RWPE2 (cell line): ENCODE measurements at regions not wholly inside any gene's neighbourhood (a gene's known extent, or its start where the extent isn't known, plus 50 kb on each side); places are given as distances from the start of the nearest gene placed in this dataset.

Experiments
- ATAC-seq: fragments of 200-7000 bp; cut with Tn5 transposase; 3 replicates; pipeline ENCODE4 v1.9.1; 2021; ENCODE audit warnings: low read depth
- DNase-seq: peaks from one replicate; pipeline ENCODE4 v3.0.0-alpha.2; 2020; ENCODE audit warnings: low spot score
- H3K27ac ChIP-seq: fragments of 450-650 bp; 2 replicates; pipeline ENCODE4 v1.5.1; 2017; ENCODE audit warnings: mild to moderate bottlenecking; ENCODE audit not compliant: poor library complexity, severe bottlenecking
- H3K27me3 ChIP-seq: fragments of 250-450 bp; sonication (Bioruptor Pico); 2 replicates; pipeline ENCODE4 v1.5.1; 2021; ENCODE audit warnings: mild to moderate bottlenecking, moderate library complexity; ENCODE audit not compliant: insufficient read depth, poor library complexity, severe bottlenecking
- H3K36me3 ChIP-seq: fragments of 250-450 bp; sonication (Bioruptor Pico); 2 replicates; pipeline ENCODE4 v1.5.1; 2020; ENCODE audit warnings: low read depth, mild to moderate bottlenecking, moderate library complexity
- H3K4me1 ChIP-seq: fragments of 250-450 bp; sonication (Bioruptor Pico); 2 replicates; pipeline ENCODE4 v1.5.1; 2021; ENCODE audit warnings: mild to moderate bottlenecking, moderate library complexity; ENCODE audit not compliant: insufficient read depth, poor library complexity, severe bottlenecking
- H3K4me3 ChIP-seq: fragments of 250-450 bp; sonication (Bioruptor Pico); 2 replicates; pipeline ENCODE4 v1.5.1; 2021; ENCODE audit warnings: mild to moderate bottlenecking, moderate library complexity; ENCODE audit not compliant: severe bottlenecking
- H3K9me3 ChIP-seq: fragments of 250-450 bp; sonication (Bioruptor Pico); 2 replicates; pipeline ENCODE4 v1.5.1; 2021; ENCODE audit warnings: mild to moderate bottlenecking, moderate library complexity; ENCODE audit not compliant: severe bottlenecking
- TF ChIP-seq, protein P1 (sequence below): fragments of 450-650 bp; IDR thresholded peaks from one replicate; pipeline ENCODE4 v1.5.1; 2017; ENCODE audit warnings: mild to moderate bottlenecking, moderate library complexity; ENCODE audit not compliant: poor library complexity, severe bottlenecking

- TF ChIP-seq, protein P1, sequence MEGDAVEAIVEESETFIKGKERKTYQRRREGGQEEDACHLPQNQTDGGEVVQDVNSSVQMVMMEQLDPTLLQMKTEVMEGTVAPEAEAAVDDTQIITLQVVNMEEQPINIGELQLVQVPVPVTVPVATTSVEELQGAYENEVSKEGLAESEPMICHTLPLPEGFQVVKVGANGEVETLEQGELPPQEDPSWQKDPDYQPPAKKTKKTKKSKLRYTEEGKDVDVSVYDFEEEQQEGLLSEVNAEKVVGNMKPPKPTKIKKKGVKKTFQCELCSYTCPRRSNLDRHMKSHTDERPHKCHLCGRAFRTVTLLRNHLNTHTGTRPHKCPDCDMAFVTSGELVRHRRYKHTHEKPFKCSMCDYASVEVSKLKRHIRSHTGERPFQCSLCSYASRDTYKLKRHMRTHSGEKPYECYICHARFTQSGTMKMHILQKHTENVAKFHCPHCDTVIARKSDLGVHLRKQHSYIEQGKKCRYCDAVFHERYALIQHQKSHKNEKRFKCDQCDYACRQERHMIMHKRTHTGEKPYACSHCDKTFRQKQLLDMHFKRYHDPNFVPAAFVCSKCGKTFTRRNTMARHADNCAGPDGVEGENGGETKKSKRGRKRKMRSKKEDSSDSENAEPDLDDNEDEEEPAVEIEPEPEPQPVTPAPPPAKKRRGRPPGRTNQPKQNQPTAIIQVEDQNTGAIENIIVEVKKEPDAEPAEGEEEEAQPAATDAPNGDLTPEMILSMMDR: no peak
- Histone ChIP-seq H3K4me1 (peaks cover 4% of the 10 kb centered on the region), H3K4me3 (no peak overlapping the region), H3K36me3 (no peaks in the 10 kb centered on the region), H3K27ac (no peak overlapping the region), H3K9me3 (no peaks in the 10 kb centered on the region), H3K27me3 (no peaks in the 10 kb centered on the region)
- no peak for DNase-seq
- no peak for ATAC-seq
Observed at GRCh38 chr7:152986376-152986775, 226.8 kb downstream of the ACTR3B start.

DNA sequence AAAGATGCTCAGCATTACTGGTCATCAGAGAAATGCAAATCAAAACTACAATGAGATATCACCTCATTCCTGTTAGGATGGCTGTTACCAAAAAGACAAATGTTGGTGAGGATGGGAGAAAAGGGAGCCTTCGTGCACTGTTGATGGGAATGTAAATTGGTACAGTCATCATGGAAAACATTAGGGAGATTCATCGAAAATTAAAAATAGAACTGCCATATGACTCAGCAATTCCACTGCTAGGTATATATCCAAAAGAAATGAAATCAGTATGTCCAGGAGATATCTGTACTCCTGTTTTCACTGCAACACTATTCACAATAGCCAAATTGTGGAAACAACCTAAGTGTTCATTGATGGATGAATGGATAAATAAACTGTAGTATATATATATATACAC, 228.1 kb downstream of the ACTR3B start:
- TF ChIP-seq, protein P1: no peak
- ATAC-seq: no peak
- Histone ChIP-seq H3K27me3 (no peaks in the 10 kb centered on the region), H3K27ac (no peak overlapping the region), H3K36me3 (no peaks in the 10 kb centered on the region), H3K4me3 (no peak overlapping the region), H3K4me1 (peaks cover 4% of the 10 kb centered on the region), H3K9me3 (no peaks in the 10 kb centered on the region)
- DNase-seq: no peak

GRCh38 chr7:152989889-152990380, 230.4 kb downstream of the ACTR3B start:
- no peak for DNase-seq

GRCh38 chr7:152998420-152998819, 238.9 kb downstream of the ACTR3B start:
- no peak for ATAC-seq

More at GRCh38 chr7:152989889-152990380, 230.4 kb downstream of the ACTR3B start:
- peaks cover 4% of the 10 kb centered on the region for H3K4me1 ChIP-seq
- no peaks in the 10 kb centered on the region for H3K27me3 ChIP-seq
- TF ChIP-seq, protein P1: no peak
- no peaks in the 10 kb centered on the region for H3K36me3 ChIP-seq
- no peak overlapping the region for H3K27ac ChIP-seq
- H3K9me3 ChIP-seq: no peaks in the 10 kb centered on the region
- no peak for ATAC-seq
- H3K4me3 ChIP-seq: no peak overlapping the region

DNA sequence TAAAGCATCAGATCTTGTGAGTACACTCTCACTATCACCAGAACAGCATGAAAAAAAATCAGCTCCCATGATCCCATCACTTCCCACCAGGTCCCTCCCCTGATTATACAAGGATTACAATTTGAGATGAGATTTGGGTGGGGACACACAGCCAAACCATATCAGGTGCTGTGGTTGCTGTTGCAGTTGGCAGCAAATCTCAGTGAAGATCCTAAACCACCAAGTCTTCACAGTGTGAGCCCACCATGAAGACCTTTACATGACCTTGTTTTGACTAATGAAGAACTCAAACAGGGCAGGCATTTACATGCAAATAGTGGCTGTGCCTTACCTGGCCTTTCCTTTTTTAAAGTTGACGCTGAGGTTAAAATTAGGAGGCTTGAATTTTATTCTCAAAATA, 242.6 kb downstream of the ACTR3B start:
- no peaks in the 10 kb centered on the region for H3K36me3 ChIP-seq
- H3K9me3 ChIP-seq: no peaks in the 10 kb centered on the region
- no peaks in the 10 kb centered on the region for H3K27me3 ChIP-seq
- TF ChIP-seq, protein P1: no peak
- H3K4me1 ChIP-seq: no peaks in the 10 kb centered on the region
- no peak overlapping the region for H3K4me3 ChIP-seq
- H3K27ac ChIP-seq: no peak overlapping the region
- ATAC-seq (no peak), DNase-seq (no peak)

More at GRCh38 chr7:152998420-152998819, 238.9 kb downstream of the ACTR3B start:
- no peak overlapping the region for H3K4me3 ChIP-seq
- no peaks in the 10 kb centered on the region for H3K27me3 ChIP-seq
- no peaks in the 10 kb centered on the region for H3K36me3 ChIP-seq
- no peaks in the 10 kb centered on the region for H3K4me1 ChIP-seq
- no peaks in the 10 kb centered on the region for H3K9me3 ChIP-seq
- no peak for DNase-seq
- no peak overlapping the region for H3K27ac ChIP-seq
- TF ChIP-seq, protein P1: no peak
